ENCODE measurements at regions not wholly inside any gene's neighbourhood (a gene's known extent, or its start where the extent isn't known, plus 50 kb on each side); places are given as distances from the start of the nearest gene placed in this dataset.
"Not testable (repeated sequence)": the region's sequence is repeated elsewhere in the genome, so short reads cannot be mapped to it uniquely, and the experiment has no call there.

GRCh38 chr5:128813317-128814070 lies 151.8 kb upstream of the SLC27A6 start:
- DNase-seq, result no peak

GRCh38 chr5:128815201-128815600 lies 150.1 kb upstream of the SLC27A6 start:
- no peak for DNase-seq

GRCh38 chr5:128825826-128826225 lies 139.5 kb upstream of the SLC27A6 start:
- no peak for DNase-seq

- DNase-seq, result peak; percentile 31
These were observed 139.0 kb upstream of the SLC27A6 start for GRCh38 chr5:128826275-128826674.

- DNase-seq, result no peak
These were observed 128.7 kb upstream of the SLC27A6 start for GRCh38 chr5:128836571-128836970.

GRCh38 chr5:128838623-128839022 lies 126.7 kb upstream of the SLC27A6 start:
- DNase-seq, result no peak

- no peak for DNase-seq
These were observed 123.0 kb upstream of the SLC27A6 start for GRCh38 chr5:128842241-128842640.

- DNase-seq, result peak; percentile 32
These were observed 120.8 kb upstream of the SLC27A6 start for GRCh38 chr5:128844354-128844923.

- DNase-seq, result no peak
These were observed 115.2 kb upstream of the SLC27A6 start for GRCh38 chr5:128850049-128850448.

- no peak for DNase-seq
These were observed 110.4 kb upstream of the SLC27A6 start for GRCh38 chr5:128854931-128855330.

- no peak for DNase-seq
These were observed 108.1 kb upstream of the SLC27A6 start for GRCh38 chr5:128857076-128857677.

GRCh38 chr5:128858995-128859394 lies 106.3 kb upstream of the SLC27A6 start:
- DNase-seq, result no peak

- not testable (repeated sequence) for DNase-seq
These were observed 104.1 kb upstream of the SLC27A6 start for GRCh38 chr5:128861155-128861554.

GRCh38 chr5:128869970-128870369 lies 95.3 kb upstream of the SLC27A6 start:
- no peak for DNase-seq

- DNase-seq, result no peak
These were observed 94.9 kb upstream of the SLC27A6 start for GRCh38 chr5:128870373-128870772.

GRCh38 chr5:128870923-128871322 lies 94.4 kb upstream of the SLC27A6 start:
- DNase-seq, result no peak

GRCh38 chr5:128876569-128877382 lies 88.5 kb upstream of the SLC27A6 start:
- DNase-seq, result no peak

GRCh38 chr5:128877476-128877875 lies 87.8 kb upstream of the SLC27A6 start:
- DNase-seq, result no peak

GRCh38 chr5:128881502-128882018 lies 83.7 kb upstream of the SLC27A6 start:
- no peak for DNase-seq

- DNase-seq, result no peak
These were observed 79.5 kb upstream of the SLC27A6 start for GRCh38 chr5:128885649-128886255.

- DNase-seq, result no peak
These were observed 70.2 kb upstream of the SLC27A6 start for GRCh38 chr5:128895122-128895521.

- DNase-seq, result no peak
These were observed 68.6 kb upstream of the SLC27A6 start for GRCh38 chr5:128896675-128897074.

- DNase-seq, result no peak
These were observed 61.7 kb upstream of the SLC27A6 start for GRCh38 chr5:128903550-128903949.
